NCI-H446 (cell line): ENCODE measurements at regions not wholly inside any gene's neighbourhood (a gene's known extent, or its start where the extent isn't known, plus 50 kb on each side); places are given as distances from the start of the nearest gene placed in this dataset.
"Not testable (repeated sequence)": the region's sequence is repeated elsewhere in the genome, so short reads cannot be mapped to it uniquely, and the experiment has no call there.

Experiments used
- DNase-seq, 2 experiments: peaks; one replicate each; lab custom pipeline; 2025; lab: John Stamatoyannopoulos, UW

- no peak for DNase-seq
These were observed 111.0 kb upstream of the CPHXL start for GRCh38 chr16:75837264-75837663.

- DNase-seq: no peak
These were observed 111.4 kb upstream of the CPHXL start for GRCh38 chr16:75837681-75838080.

DNA sequence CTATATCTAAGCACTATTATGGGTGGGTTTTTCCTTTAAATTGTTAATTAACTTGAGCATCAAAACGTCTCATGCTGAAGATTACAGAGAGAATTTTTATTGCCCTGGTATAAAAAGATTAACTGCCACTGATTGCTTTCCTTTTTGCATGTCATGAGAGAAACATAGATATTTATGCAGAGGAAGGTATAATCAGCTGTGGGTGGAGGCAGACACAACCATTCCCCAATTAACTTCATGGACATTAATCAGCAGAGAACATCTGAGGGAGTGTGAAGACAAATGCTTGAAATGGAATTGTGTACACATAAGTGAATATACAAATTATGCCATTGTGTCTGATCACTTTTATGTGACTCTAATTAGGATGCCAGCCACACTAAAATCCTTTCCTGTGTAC lies 115.2 kb upstream of the CPHXL start:
- DNase-seq: no peak

DNA sequence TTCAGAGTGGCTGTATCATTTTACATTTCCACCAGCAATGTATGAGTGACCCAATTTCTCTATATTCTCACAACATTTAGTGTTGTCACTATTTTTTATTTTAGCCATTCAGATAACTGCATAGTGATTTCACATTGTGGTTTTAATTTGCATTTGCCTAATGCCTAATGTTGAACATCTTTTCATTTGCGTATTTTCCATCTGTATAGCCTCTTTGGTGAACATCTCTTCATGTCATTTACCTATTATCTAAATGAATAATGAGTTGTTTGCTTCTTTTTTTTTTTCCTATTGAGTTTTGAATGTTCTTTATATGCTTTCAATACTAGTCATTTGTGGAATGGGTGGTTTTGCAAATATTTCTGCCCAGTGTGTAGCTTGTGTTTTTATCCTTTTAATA lies 120.9 kb upstream of the CPHXL start:
- DNase-seq: no peak

- no peak for DNase-seq
These were observed 127.9 kb upstream of the CPHXL start for GRCh38 chr16:75854152-75854551.

DNA sequence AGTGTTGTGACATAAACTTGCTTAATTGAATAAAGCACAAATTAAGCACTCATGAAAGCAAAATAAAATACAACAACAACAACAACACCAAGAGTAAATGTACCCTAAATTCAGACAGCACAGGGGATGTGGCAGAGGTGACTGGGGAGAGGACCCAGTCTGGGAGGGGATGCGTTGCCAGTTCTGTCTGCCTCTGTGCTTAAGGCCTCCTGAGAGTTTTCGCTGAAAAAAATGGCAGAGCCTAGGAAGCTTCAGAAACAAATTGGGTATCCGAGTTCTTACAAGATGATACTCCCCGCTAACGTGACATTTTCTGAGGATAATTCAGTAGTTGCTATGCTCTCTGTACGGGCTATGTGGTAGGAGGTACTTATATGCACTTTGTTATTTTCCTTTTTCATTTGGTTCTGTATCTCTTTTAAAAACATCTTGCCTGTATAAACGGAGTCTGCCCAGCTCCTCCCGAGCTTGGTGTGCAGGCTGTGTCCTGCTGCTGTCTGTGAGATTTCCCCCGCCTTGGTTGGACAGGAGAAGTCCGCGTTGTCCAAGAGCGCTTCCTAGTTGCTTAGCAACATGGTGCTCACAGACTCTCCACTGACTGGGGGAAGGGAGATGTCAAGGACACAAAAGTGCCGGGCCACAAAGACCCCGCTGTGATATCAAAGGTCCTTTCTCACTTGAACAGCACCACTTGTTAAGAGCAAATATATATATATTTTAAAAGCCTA lies 134.2 kb upstream of the CPHXL start:
- DNase-seq: no peak

- DNase-seq: no peak
These were observed 135.2 kb upstream of the CPHXL start for GRCh38 chr16:75861311-75862097.

DNA sequence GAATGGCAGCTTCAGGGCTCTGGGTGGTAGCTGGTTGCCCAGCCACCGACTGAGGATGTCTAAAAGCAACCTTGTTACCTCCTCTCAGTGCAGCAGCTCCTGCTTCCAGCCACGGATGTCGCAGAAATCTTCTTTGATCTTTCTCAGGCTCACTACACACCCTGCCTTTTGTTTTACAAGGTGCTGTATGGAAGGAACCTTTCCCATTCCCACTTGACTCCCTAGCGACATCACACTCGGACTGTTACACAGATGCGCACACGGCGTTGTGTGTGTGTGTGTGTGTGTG lies 135.8 kb upstream of the CPHXL start:
- DNase-seq: no peak

DNA sequence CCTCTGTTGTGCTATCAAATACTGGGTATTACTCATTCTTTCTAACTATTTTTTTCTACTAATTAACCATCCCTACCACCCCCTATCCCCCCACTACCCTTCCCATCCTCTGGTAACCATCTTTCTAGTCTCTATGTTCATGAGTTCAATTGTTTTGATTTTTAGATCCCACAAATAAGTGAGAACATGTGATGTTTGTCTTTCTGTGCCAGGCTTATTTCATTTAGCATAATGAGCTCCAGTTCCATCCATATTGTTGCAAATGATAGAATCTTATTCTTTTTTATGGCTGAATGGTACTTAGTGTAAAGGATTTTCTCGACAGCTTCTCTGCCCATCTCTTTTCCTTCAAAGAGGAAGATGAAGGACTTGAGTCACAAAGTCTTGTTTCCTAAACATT lies 138.0 kb upstream of the CPHXL start:
- DNase-seq: no peak

- no peak for DNase-seq
These were observed 139.4 kb upstream of the CPHXL start for GRCh38 chr16:75865736-75866135.

DNA sequence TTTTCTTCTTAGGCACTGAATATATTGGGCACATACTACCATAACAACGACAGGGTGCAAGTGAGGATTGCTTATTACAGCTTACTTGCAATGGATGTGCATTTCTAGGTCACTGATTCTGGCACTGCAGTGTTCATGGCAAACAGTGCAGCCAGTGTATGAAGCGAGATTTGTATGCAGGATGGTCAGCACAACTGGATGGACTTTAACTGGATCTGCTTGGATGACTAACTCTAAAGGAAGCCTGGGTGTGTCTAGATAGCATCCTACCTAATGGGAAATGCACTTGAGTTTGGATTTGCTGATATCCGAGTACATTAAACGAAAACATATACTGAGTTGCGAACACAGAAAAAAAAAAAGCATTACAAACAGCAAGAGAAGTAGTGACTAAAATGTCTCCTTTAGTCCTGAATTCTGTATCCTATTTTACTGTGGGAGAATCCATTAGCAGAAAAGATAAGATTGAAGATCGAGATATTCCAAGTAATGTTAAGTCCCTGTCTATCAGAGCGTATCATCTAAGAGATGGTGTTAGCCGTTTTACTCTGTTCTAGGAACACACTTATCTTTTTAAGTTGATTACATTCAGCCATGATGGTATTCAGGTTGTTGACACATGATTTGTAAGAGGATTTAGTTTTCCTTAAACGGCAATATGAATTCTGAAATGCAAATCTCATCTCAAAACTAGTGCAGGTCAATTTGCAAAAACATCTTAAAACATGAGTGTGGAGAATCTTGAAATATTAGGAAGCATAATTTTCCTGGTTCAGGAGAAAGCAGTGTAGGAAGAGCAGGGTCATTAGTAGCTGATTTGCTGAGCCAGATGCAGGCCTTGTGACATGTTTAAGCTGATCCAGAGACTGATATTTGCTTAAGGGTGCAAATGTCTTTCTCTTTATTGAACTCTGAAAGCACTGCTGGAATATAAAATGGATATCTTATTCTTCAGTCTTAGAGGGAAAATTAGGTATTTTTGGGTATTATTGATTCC lies 142.6 kb upstream of the CPHXL start:
- no peak for DNase-seq

GRCh38 chr16:75881280-75881679 lies 155.0 kb upstream of the CPHXL start:
- DNase-seq: not testable (repeated sequence)

GRCh38 chr16:75899163-75899562 lies 172.9 kb upstream of the CPHXL start:
- no peak for DNase-seq

GRCh38 chr16:75908331-75909117 lies 182.2 kb upstream of the CPHXL start:
- no peak for DNase-seq

GRCh38 chr16:75909746-75910145 lies 183.5 kb upstream of the CPHXL start:
- no peak for DNase-seq

DNA sequence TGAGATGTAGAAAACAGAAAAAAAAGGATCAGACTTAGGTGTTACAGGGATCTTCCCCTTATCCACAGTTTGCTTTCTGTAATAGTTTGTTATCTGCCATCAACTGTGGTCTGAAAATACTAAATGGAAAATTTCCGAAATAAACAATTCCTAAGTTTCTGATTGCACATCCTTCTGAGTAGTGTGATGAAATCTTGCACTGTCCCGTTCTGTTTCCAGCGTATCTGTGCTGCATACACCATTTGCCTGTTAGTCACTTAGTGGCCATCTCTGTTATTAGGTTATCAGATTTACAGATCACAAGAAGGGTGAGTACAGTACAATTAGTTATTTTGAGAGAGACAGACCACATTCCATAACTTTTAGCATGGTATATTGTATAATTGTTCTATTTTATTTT lies 185.6 kb upstream of the CPHXL start:
- DNase-seq: no peak

DNA sequence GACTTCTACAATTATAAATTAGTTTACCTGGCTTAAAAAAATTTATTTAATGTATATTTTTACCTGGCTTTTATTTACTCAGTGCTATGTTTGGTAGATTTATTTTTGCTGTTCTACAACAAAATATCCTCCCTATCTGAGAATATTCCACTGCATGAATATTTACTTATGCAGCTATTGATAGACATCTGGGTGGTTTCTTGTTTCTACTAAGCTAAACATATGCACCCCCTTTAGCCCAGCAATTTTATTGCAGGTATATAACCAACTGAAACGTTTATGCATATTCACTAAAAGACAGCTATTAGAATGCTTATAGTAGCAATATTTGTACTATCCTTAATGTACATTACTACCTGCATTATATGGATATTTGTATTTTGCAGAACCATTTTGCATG lies 187.7 kb upstream of the CPHXL start:
- no peak for DNase-seq

DNA sequence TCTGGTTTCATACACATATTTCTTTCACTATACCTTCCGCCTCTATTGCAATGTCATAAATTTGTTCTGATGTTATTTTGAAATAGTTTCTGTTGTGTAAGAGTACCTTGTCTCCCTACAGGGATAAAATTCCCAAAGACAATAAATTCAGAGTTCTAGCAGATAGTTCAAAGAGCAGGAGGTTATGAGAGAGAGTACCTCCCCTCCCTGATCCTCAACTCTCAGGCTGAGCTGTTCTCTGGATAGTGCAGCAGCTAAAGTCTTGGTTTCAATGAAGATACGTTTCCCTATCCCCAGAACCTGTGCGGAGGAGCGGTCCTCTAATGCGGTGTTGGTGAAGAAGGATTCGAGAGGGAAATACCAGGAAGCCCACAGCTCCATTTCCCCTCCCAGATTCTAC lies 190.2 kb upstream of the CPHXL start:
- DNase-seq: no peak

GRCh38 chr16:75918109-75918508 lies 191.8 kb upstream of the CPHXL start:
- no peak for DNase-seq

GRCh38 chr16:75919664-75920063 lies 193.4 kb upstream of the CPHXL start:
- no peak for DNase-seq

- DNase-seq: no peak
These were observed 195.0 kb upstream of the CPHXL start for GRCh38 chr16:75921281-75921680.

DNA sequence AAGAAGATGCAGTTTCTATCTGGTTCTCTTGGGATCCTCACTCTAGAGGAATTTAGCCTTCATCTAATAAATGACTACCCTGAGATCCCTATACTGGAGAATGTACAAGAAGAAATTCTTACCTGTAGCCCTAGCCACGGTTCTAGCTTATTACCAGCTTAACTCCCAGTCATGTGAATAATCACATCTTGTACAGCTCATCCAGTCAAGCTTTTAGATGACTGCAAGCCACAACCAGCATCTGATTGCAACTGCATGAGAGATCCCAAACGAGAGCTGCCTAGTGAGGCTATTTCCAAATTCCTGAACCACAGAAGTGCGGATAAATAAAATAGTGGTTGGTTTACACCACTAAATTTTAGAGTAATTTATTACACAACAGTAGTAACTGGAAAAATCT lies 196.0 kb upstream of the CPHXL start:
- DNase-seq: no peak
